ENCODE measurements at regions not wholly inside any gene's neighbourhood (a gene's known extent, or its start where the extent isn't known, plus 50 kb on each side); places are given as distances from the start of the nearest gene placed in this dataset.

GRCh38 chr3:144772372-144772771 is 800.7 kb downstream of the DIPK2A start:
- Histone ChIP-seq H3K9me2 (ENCODE audit: insufficient read depth) (peaks cover 5% of the 10 kb centered on the region), H3K36me3 (ENCODE audit: insufficient read depth) (no peaks in the 10 kb centered on the region), H3F3A (replicated peaks; ENCODE audit: low read depth) (no peaks in the 10 kb centered on the region), H3K27ac (ENCODE audit: low read depth) (no peak overlapping the region), H3K4me2 (no peak overlapping the region), H4K20me1 (replicated peaks; ENCODE audit: insufficient read depth) (no peaks in the 10 kb centered on the region), H3K4me1 (ENCODE audit: insufficient read depth) (no peaks in the 10 kb centered on the region), H3K79me2 (replicated peaks; ENCODE audit: insufficient read depth) (no peaks in the 10 kb centered on the region), H2AFZ (no peak overlapping the region), H3K27me3 (ENCODE audit: insufficient read depth) (no peaks in the 10 kb centered on the region), H3K4me3 (no peak overlapping the region)
- DNase-seq (ENCODE audit: low spot score) (no peak), ATAC-seq (no peak)
- Mint-ChIP-seq H3K4me3 (no peak overlapping the region), H3K9me3 (no peaks in the 10 kb centered on the region), H3K4me1 (no peaks in the 10 kb centered on the region), H3K27ac (no peak overlapping the region), H3K27me3 (ENCODE audit: insufficient read depth, low read depth, poor library complexity) (peaks cover 1% of the 10 kb centered on the region), H3K36me3 (ENCODE audit: low read depth) (no peaks in the 10 kb centered on the region)
- TF ChIP-seq EZH2 (IDR thresholded peaks at IDR 0.05; ENCODE audit: low read depth, unreplicated experiment) (no peak), ZNF114 (CRISPR knock-in tag; IDR thresholded peaks at IDR 0.05) (no peak), EZH2phosphoT487 (IDR thresholded peaks at IDR 0.05; ENCODE audit: unreplicated experiment) (no peak)

- Histone ChIP-seq H3F3A (replicated peaks; ENCODE audit: low read depth) (no peaks in the 10 kb centered on the region), H2AFZ (no peak overlapping the region), H4K20me1 (replicated peaks; ENCODE audit: insufficient read depth) (no peaks in the 10 kb centered on the region), H3K4me2 (no peak overlapping the region), H3K36me3 (ENCODE audit: insufficient read depth) (no peaks in the 10 kb centered on the region), H3K79me2 (replicated peaks; ENCODE audit: insufficient read depth) (no peaks in the 10 kb centered on the region), H3K9me2 (ENCODE audit: insufficient read depth) (peaks cover 5% of the 10 kb centered on the region), H3K4me1 (ENCODE audit: insufficient read depth) (no peaks in the 10 kb centered on the region), H3K27ac (ENCODE audit: low read depth) (no peak overlapping the region), H3K27me3 (ENCODE audit: insufficient read depth) (no peaks in the 10 kb centered on the region), H3K4me3 (no peak overlapping the region)
- no peaks in the 10 kb centered on the region for H3K4me1 Mint-ChIP-seq
- H3K27ac Mint-ChIP-seq, result no peak overlapping the region
- TF ChIP-seq EZH2 (IDR thresholded peaks at IDR 0.05; ENCODE audit: low read depth, unreplicated experiment) (no peak), STAT1 (IDR thresholded peaks at IDR 0.05; ENCODE audit: unreplicated experiment) (no peak), REST (IDR thresholded peaks at IDR 0.05; ENCODE audit: unreplicated experiment) (no peak), CTCF (conservative IDR thresholded peaks at IDR 0.05; ENCODE audit: low read depth in 2 of 2) (no peak), ZNF114 (CRISPR knock-in tag; IDR thresholded peaks at IDR 0.05) (no peak), EZH2phosphoT487 (IDR thresholded peaks at IDR 0.05; ENCODE audit: unreplicated experiment) (no peak), CREB1 (CRISPR knock-in tag; IDR thresholded peaks at IDR 0.05; ENCODE audit: low read depth) (no peak), JUNB (IDR thresholded peaks at IDR 0.05; ENCODE audit: unreplicated experiment) (no peak), ZNF331 (CRISPR knock-in tag; IDR thresholded peaks at IDR 0.05; ENCODE audit: low read depth) (no peak)
- H3K9me3 Mint-ChIP-seq, result no peaks in the 10 kb centered on the region
- H3K4me3 Mint-ChIP-seq, result no peak overlapping the region
- ATAC-seq (no peak), DNase-seq (ENCODE audit: low spot score) (no peak)
- H3K36me3 Mint-ChIP-seq (ENCODE audit: low read depth), result no peaks in the 10 kb centered on the region
- H3K27me3 Mint-ChIP-seq (ENCODE audit: insufficient read depth, low read depth, poor library complexity), result peaks cover 1% of the 10 kb centered on the region
These were observed 801.7 kb downstream of the DIPK2A start for GRCh38 chr3:144773350-144773749.
